ENCODE measurements at regions not wholly inside any gene's neighbourhood (a gene's known extent, or its start where the extent isn't known, plus 50 kb on each side); places are given as distances from the start of the nearest gene placed in this dataset.

DNA sequence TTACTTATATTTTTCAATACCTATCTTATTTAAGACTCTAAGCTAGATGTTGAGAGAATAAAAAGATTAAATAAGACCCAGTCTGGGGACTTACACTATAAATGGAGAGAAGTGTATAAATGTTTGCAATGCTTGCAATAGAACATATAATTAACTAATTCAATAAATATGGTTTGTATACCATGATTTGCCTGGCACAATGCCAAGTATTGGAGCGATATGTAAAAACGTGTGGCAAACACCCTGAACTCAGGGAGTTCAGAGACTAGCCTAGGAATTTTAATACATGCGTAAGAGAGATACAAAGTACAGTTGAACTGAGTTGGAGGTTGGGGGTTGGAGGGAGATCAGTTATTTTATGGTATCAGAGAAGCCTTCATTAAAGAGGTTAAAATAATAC is 251.8 kb upstream of the DDX18 start:
- TF ChIP-seq, protein P1, sequence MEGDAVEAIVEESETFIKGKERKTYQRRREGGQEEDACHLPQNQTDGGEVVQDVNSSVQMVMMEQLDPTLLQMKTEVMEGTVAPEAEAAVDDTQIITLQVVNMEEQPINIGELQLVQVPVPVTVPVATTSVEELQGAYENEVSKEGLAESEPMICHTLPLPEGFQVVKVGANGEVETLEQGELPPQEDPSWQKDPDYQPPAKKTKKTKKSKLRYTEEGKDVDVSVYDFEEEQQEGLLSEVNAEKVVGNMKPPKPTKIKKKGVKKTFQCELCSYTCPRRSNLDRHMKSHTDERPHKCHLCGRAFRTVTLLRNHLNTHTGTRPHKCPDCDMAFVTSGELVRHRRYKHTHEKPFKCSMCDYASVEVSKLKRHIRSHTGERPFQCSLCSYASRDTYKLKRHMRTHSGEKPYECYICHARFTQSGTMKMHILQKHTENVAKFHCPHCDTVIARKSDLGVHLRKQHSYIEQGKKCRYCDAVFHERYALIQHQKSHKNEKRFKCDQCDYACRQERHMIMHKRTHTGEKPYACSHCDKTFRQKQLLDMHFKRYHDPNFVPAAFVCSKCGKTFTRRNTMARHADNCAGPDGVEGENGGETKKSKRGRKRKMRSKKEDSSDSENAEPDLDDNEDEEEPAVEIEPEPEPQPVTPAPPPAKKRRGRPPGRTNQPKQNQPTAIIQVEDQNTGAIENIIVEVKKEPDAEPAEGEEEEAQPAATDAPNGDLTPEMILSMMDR (IDR thresholded peaks at IDR 0.05; ENCODE audit: control insufficient read depth, insufficient read depth, low read depth, low read length, missing control alignments): no peak
- DNase-seq (ENCODE audit: low read depth): no peak
- no peak overlapping the region for H3K4me3 ChIP-seq (ENCODE audit: control insufficient read depth, low read depth, low read length)

- TF ChIP-seq, protein P1 (IDR thresholded peaks at IDR 0.05; ENCODE audit: control insufficient read depth, insufficient read depth, low read depth, low read length, missing control alignments): no peak
- H3K4me3 ChIP-seq (ENCODE audit: control insufficient read depth, low read depth, low read length): no peak overlapping the region
- no peak for DNase-seq (ENCODE audit: low read depth)
These were observed 242.7 kb upstream of the DDX18 start for GRCh38 chr2:117571590-117572349.

DNA sequence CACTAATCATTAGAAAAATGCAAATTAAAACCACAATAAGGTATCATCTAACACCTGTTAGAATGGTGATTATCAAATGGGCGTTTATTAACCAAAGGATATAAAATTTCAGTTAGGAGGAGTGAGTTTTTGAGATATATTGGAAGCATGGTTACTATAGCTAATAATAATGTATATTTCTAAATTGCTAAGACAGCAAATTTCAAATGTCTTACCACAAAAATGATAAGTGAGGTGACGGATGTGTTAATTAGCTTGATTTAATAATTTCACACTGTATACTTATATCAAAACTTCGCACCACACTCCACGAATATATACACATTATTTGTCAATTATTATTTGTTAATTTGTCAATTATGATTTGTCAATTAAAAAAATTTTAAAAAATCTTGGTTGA is 227.2 kb upstream of the DDX18 start:
- TF ChIP-seq, protein P1 (IDR thresholded peaks at IDR 0.05; ENCODE audit: control insufficient read depth, insufficient read depth, low read depth, low read length, missing control alignments): no peak

GRCh38 chr2:117603060-117603459 is 211.4 kb upstream of the DDX18 start:
- TF ChIP-seq, protein P1 (IDR thresholded peaks at IDR 0.05; ENCODE audit: control insufficient read depth, insufficient read depth, low read depth, low read length, missing control alignments): no peak
- DNase-seq (ENCODE audit: low read depth): no peak
- no peak overlapping the region for H3K4me3 ChIP-seq (ENCODE audit: control insufficient read depth, low read depth, low read length)

More for the DNA sequence above, 227.2 kb upstream of the DDX18 start:
- no peak for DNase-seq (ENCODE audit: low read depth)
- no peak overlapping the region for H3K4me3 ChIP-seq (ENCODE audit: control insufficient read depth, low read depth, low read length)

DNA sequence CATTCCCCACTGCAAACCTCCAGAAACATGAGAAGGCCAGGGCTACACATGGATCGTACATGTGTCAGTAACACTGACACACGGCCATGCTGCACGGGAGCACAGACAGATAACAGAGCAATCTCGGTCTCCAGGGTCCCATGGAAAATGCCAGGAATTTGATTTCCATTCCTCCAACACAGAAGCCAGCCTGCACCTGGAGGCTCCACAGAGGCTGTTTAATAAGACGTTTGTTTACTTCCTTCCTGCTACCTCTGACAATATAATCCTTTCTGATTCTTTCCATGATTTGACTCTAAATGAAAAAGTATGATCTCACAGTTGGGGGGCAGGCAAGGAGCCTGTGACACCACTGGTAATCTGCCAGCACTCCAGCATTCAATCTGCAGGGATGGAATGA is 210.9 kb upstream of the DDX18 start:
- DNase-seq (ENCODE audit: low read depth): no peak
- TF ChIP-seq, protein P1 (IDR thresholded peaks at IDR 0.05; ENCODE audit: control insufficient read depth, insufficient read depth, low read depth, low read length, missing control alignments): no peak
- no peak overlapping the region for H3K4me3 ChIP-seq (ENCODE audit: control insufficient read depth, low read depth, low read length)

GRCh38 chr2:117607202-117607601 is 207.3 kb upstream of the DDX18 start:
- DNase-seq (ENCODE audit: low read depth): no peak
- no peak overlapping the region for H3K4me3 ChIP-seq (ENCODE audit: control insufficient read depth, low read depth, low read length)
- TF ChIP-seq, protein P1 (IDR thresholded peaks at IDR 0.05; ENCODE audit: control insufficient read depth, insufficient read depth, low read depth, low read length, missing control alignments): no peak

Measured in AG09309 (cell line).